ENCODE measurements at regions not wholly inside any gene's neighbourhood (a gene's known extent, or its start where the extent isn't known, plus 50 kb on each side); places are given as distances from the start of the nearest gene placed in this dataset.

DNA sequence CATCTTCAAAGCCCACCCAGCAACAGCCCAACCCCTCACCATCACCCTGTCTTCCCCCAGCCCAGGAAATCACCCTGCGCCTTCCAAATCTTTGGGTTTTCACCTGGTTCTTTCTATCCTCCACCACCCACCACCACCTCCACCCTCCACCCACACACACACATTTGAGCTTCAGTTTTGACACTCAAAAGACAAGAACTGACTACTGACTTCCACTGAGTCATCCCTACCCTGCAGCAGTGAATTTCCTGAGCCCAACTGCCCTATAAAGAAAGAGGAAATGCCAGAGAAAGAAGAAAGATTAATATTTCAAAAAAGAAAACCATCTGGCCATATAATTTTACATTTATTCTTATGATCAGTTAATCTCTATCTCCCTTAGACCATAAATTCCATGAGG, 137.5 kb downstream of the CHST1 start:
- intact Hi-C loops (cut with micrococcal nuclease) = no loop called here
- Mint-ChIP-seq H3K4me1 (ENCODE audit: low read depth) (peaks cover 19% of the 10 kb centered on the region), H3K27me3 (ENCODE audit: insufficient read depth) (no peaks in the 10 kb centered on the region), H3K27ac (peak overlapping the region; percentile 70), H3K36me3 (ENCODE audit: low read depth) (peaks cover 3% of the 10 kb centered on the region), H3K4me3 (peak overlapping the region; percentile 2), H3K9me3 (peaks cover 4% of the 10 kb centered on the region)
- DNase-seq (ENCODE audit: low spot score) = peak; percentile 1

DNA sequence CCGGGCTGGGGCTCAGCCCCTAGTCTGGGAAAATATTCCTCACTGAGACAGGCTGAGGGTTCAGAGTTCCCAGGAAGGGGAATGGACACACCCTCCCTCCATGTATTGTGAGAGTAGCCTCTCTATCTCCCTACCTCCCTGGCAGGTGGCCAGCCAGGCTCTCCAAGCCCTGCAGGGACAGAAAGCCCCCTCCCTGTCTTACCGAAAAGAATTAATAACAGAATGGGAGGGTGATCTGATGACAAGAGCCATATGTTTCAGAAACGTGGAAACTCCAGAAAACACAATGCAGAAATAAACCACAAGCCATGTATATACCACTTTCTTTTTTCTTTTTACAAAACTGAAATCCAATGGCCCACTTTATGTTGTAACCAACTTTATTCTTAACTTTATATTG, 140.0 kb downstream of the CHST1 start:
- Mint-ChIP-seq H3K4me1 (ENCODE audit: low read depth) (peaks cover 19% of the 10 kb centered on the region), H3K4me3 (no peak overlapping the region), H3K27me3 (ENCODE audit: insufficient read depth) (no peaks in the 10 kb centered on the region), H3K27ac (no peak overlapping the region), H3K9me3 (peaks cover 4% of the 10 kb centered on the region), H3K36me3 (ENCODE audit: low read depth) (peaks cover 3% of the 10 kb centered on the region)
- no peak for DNase-seq (ENCODE audit: low spot score)
- intact Hi-C loops (cut with micrococcal nuclease) = no loop called here

DNA sequence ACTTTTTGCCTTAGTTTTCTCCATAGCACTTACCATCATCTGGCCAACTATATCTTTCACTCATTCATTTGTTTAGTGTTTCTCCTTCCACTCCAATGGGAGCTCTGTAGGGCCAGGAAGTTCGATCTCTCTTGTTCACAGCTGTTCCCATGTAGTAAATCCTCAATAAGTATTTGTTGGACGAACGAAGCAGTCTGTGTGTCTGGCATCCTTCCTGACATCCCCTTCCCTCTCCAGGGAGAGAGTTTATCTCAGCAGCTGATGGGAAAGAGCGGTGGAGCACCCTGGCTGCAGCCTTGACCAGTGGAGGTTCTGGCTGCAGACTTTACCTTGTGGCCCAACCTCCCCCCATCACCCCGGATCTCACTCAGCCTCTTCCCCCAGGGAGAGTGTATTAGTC, 141.7 kb downstream of the CHST1 start:
- intact Hi-C loops (cut with micrococcal nuclease) = no loop called here
- no peak overlapping the region for H3K4me3 Mint-ChIP-seq
- H3K4me1 Mint-ChIP-seq (ENCODE audit: low read depth) = peaks cover 18% of the 10 kb centered on the region
- H3K27me3 Mint-ChIP-seq (ENCODE audit: insufficient read depth) = no peaks in the 10 kb centered on the region
- peaks cover 4% of the 10 kb centered on the region for H3K9me3 Mint-ChIP-seq
- H3K36me3 Mint-ChIP-seq (ENCODE audit: low read depth) = peaks cover 3% of the 10 kb centered on the region
- DNase-seq (ENCODE audit: low spot score) = no peak
- H3K27ac Mint-ChIP-seq = no peak overlapping the region

DNA sequence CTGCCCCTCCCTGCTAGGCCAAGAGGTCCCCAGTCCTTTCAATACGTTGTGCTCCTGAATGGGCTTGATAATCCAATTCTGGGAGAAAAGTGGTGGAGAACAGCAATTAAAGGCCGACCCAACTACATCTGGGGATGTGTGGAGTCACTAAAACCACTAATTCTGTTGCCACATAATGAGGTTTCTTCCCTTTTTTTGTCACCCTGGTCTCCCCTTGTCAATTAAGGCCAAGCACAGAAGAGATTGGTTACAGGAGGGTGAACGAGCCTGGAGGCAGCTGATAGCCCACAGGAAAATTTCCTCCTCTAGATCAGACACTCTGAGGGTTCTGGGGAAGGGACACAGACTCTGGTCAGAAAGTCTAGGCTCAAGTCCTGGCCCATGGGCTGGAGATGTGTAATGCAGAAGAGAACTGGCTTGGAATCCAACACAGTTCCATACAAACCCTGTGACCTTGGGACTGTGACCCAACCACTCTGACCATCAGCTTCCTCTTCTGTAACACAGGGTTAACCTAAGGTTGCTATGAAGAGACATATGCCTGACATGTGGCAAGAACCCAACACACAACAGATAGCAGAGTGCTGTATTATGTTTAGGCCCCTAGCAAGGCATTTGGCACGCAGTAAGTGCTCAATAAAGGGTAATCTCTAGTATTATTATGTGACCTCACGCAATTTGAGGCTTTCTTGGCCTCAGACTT, 146.4 kb downstream of the CHST1 start:
- Mint-ChIP-seq H3K4me1 (ENCODE audit: low read depth) (no peaks in the 10 kb centered on the region), H3K9me3 (no peaks in the 10 kb centered on the region), H3K4me3 (no peak overlapping the region), H3K27ac (no peak overlapping the region), H3K36me3 (ENCODE audit: low read depth) (no peaks in the 10 kb centered on the region), H3K27me3 (ENCODE audit: insufficient read depth) (no peaks in the 10 kb centered on the region)
- intact Hi-C loops (cut with micrococcal nuclease) = no loop called here
- no peak for DNase-seq (ENCODE audit: low spot score)

DNA sequence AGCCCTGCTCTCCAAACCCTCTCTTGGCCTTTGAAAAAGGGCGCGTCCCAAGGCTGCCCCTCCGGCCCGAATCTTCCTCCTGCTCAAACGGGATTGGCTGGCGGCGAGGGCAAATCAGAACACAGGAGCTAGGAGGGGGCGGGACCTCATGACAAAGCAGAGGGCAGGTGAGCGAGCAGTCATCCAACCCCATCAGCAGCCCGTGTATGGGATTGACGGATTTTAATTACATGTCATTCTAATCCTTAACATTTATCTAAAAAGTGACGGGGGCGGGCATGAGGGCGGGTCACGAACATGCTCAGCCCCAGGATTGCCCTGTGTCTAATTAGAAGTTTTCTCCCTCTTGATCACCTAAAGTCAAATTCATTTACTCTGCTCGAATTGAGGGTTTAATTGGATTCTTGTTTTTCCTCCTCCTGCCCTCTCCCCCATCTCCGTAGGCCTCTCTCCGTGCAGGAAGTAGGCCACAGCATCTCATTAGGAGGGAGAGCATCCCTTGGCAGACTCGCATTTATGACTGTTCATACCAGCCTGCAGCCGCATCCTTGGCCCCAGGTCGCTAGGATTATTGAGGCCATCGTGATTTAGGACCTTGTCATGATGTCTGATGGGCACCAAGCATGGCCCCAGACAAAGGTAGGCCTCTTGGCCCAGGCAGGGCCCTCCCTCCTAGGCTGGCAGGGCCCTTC, 147.1 kb downstream of the CHST1 start:
- Mint-ChIP-seq H3K9me3 (no peaks in the 10 kb centered on the region), H3K27me3 (ENCODE audit: insufficient read depth) (peaks cover 3% of the 10 kb centered on the region)
- intact Hi-C loops (cut with micrococcal nuclease) = no loop called here

DNA sequence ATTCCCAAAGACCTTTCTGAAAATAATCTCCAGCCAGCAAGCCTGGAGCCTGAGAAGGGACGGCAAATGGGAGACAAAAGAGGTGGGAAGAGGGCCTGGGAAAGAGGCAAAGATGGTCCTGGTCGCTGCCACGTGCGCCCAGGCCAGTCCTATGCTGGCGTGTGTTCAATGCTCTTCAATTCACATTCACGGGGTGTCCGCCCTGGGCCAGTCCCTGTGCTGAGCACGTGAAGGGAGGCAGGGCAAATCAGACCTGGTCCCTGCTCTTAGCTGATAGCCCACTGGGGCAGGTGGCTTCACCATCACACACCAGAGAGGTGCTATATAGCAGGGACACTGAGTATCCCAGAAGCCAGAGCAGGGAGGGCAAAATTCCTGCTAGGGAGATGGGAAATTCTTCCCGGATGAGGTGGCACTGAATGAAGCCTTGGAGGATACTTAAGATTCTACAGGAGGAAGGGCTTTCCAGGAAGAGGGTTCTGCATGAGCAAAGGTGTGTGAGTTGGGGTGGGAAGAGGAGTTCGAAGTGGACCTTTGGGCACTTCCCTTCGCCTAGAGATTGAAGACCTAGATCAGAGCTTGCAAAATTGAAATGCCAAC, 148.2 kb downstream of the CHST1 start:
- Mint-ChIP-seq H3K4me1 (ENCODE audit: low read depth) (no peaks in the 10 kb centered on the region), H3K27me3 (ENCODE audit: insufficient read depth) (peaks cover 3% of the 10 kb centered on the region), H3K36me3 (ENCODE audit: low read depth) (no peaks in the 10 kb centered on the region), H3K27ac (no peak overlapping the region), H3K9me3 (no peaks in the 10 kb centered on the region), H3K4me3 (no peak overlapping the region)
- intact Hi-C loops (cut with micrococcal nuclease) = no loop called here
- DNase-seq (ENCODE audit: low spot score) = no peak

More for the DNA sequence above, 147.1 kb downstream of the CHST1 start:
- DNase-seq (ENCODE audit: low spot score) = no peak
- H3K36me3 Mint-ChIP-seq (ENCODE audit: low read depth) = no peaks in the 10 kb centered on the region
- H3K27ac Mint-ChIP-seq = no peak overlapping the region
- no peaks in the 10 kb centered on the region for H3K4me1 Mint-ChIP-seq (ENCODE audit: low read depth)
- H3K4me3 Mint-ChIP-seq = no peak overlapping the region

DNA sequence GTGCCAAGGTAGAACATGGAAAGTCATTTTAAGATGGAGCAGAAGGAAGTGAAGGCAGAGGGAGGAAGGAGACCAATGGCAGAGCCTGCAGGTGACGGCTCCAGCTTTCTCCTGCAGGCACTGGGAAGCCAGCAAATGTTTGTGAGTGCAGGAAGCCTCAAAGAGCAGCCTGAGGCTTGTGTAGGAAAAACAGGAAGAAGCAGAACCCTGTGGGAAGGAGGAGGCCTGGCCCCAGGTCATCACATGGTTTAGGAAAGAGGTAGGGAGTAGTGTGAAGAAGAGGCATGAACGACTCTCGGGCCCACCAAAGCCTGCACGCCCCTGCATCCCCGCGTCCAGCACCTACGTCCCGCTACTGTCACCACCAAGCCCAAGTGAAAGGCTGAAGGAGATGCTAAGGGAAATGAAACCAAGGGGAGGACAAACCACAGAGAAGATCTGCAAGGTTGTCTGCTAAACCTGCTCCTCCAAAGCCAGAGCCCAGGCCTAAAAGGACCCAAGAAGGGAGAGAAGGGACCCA, 151.5 kb downstream of the CHST1 start:
- Mint-ChIP-seq H3K27ac (no peak overlapping the region), H3K9me3 (no peaks in the 10 kb centered on the region), H3K4me1 (ENCODE audit: low read depth) (no peaks in the 10 kb centered on the region), H3K27me3 (ENCODE audit: insufficient read depth) (peaks cover 4% of the 10 kb centered on the region), H3K36me3 (ENCODE audit: low read depth) (no peaks in the 10 kb centered on the region), H3K4me3 (no peak overlapping the region)
- no peak for DNase-seq (ENCODE audit: low spot score)
- intact Hi-C loops (cut with micrococcal nuclease) = no loop called here

DNA sequence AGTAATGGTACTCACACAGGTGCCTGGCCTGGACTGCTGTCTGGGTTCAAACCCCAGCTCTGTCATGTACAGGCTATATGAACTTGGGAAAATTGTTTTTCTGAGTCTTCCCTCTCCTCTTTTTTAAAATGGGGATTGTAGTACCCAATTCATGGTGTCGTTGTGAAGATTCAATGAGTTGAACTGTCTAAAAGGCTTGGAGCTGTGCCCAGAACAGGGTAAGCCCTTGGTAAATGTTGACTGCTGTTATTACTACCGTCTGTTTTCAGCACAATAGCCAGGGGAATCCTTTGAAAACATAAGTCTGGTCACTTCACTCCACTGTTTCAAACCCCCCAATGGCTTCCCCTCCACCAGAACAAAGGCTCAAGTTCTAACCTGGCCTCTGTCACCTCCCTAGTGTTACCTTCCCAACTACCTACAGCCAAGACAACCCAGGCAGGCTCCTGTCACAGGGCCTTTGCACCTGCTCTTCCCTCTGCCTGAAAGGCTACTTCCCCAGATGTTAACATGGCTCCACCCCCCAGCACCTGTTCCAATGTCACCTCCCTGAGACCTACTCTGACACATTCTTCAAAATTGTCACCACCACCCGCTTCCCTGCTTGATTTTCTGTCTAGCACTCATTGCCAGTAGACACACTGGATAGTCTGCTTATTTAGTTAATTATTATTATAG, 152.8 kb downstream of the CHST1 start:
- no peak for DNase-seq (ENCODE audit: low spot score)
- Mint-ChIP-seq H3K27ac (no peak overlapping the region), H3K4me3 (no peak overlapping the region), H3K27me3 (ENCODE audit: insufficient read depth) (peaks cover 4% of the 10 kb centered on the region), H3K36me3 (ENCODE audit: low read depth) (no peaks in the 10 kb centered on the region), H3K4me1 (ENCODE audit: low read depth) (no peaks in the 10 kb centered on the region), H3K9me3 (no peaks in the 10 kb centered on the region)
- intact Hi-C loops (cut with micrococcal nuclease) = no loop called here

DNA sequence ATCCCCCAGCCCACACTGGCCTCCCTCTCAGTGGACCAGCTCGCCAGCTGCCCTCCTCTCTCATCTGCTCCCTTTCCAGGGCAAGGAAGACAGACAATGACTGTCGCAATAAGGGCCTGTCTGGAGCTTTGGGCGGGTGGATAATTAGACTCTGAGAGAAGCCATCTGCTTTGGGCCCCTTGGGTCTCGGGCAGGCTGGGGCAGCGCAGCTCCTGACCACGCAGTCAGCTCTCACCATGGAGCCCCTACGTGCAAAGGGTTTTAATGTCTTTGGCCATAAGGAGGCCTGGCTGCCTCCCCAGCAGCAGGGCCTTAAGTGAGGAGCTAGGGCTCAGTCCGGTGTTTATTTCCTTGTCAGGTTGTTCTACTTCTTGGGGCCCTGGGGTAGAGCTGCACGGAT, 153.9 kb downstream of the CHST1 start:
- Mint-ChIP-seq H3K27ac (no peak overlapping the region), H3K9me3 (no peaks in the 10 kb centered on the region), H3K27me3 (ENCODE audit: insufficient read depth) (peaks cover 5% of the 10 kb centered on the region), H3K4me3 (no peak overlapping the region), H3K36me3 (ENCODE audit: low read depth) (no peaks in the 10 kb centered on the region), H3K4me1 (ENCODE audit: low read depth) (no peaks in the 10 kb centered on the region)
- no peak for DNase-seq (ENCODE audit: low spot score)
- intact Hi-C loops (cut with micrococcal nuclease) = no loop called here

DNA sequence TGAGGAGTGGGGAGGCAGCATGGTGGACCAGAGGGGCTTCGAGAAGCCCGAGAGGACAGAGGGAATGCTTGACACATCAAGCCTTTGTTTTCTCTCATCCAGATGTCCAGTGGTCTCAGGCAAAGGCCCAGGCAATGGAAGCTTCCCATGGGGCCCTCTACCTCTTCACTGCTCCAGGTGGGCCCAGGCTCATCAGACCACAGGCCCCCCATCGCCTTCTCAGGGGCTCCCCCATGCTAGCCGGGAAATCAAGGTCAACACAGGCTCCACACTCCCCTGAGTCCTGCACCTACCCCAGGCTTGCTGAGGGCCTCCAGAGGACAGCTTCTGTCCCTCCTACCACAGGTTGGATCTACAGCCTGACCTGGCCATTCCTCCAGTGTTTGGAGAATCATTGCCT, 157.5 kb downstream of the CHST1 start:
- Mint-ChIP-seq H3K27me3 (ENCODE audit: insufficient read depth) (peaks cover 4% of the 10 kb centered on the region), H3K4me1 (ENCODE audit: low read depth) (no peaks in the 10 kb centered on the region), H3K4me3 (no peak overlapping the region), H3K27ac (no peak overlapping the region), H3K36me3 (ENCODE audit: low read depth) (no peaks in the 10 kb centered on the region), H3K9me3 (no peaks in the 10 kb centered on the region)
- intact Hi-C loops (cut with micrococcal nuclease) = no loop called here
- no peak for DNase-seq (ENCODE audit: low spot score)

DNA sequence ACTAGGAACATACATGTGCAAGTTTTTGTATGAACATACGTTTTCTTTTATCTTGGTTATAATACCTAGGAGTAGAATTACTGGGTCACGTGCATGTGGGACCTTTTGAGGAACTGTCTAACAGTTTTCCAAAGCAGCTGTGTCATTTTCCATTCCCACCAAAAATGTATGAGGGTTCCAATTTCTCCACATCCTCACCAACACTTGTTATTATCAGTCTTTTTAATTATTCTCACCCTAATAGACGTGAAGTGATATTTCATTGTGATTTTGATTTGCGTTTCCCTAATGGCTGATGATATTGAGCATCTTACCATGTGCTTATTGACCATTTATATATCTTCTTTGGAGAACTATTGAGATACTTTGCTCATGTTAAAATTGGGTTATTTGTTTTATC, 162.1 kb downstream of the CHST1 start:
- H3K27me3 Mint-ChIP-seq (ENCODE audit: insufficient read depth) = peaks cover 20% of the 10 kb centered on the region
- intact Hi-C loops (cut with micrococcal nuclease) = no loop called here
- no peaks in the 10 kb centered on the region for H3K4me1 Mint-ChIP-seq (ENCODE audit: low read depth)
- H3K27ac Mint-ChIP-seq = no peak overlapping the region
- no peak for DNase-seq (ENCODE audit: low spot score)
- H3K36me3 Mint-ChIP-seq (ENCODE audit: low read depth) = no peaks in the 10 kb centered on the region
- H3K4me3 Mint-ChIP-seq = no peak overlapping the region
- no peaks in the 10 kb centered on the region for H3K9me3 Mint-ChIP-seq

DNA sequence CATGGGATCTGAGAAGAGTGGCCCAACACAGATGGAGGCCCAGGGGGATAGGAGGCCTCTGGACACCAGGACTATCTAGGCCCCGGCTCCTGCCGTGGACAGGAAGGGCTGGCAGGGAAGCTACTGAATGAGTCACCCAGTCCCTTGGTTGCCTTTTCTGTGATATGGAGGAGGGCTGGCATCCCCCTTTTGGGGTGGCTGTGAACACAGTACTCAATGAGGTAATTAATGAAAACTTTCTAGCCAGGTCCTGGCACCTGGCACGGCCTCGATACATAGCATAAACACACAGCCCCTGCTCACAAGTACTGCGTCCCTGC, 163.2 kb downstream of the CHST1 start:
- H3K9me3 Mint-ChIP-seq = no peaks in the 10 kb centered on the region
- intact Hi-C loops (cut with micrococcal nuclease) = no loop called here
- DNase-seq (ENCODE audit: low spot score) = no peak
- H3K27ac Mint-ChIP-seq = no peak overlapping the region
- H3K27me3 Mint-ChIP-seq (ENCODE audit: insufficient read depth) = peaks cover 25% of the 10 kb centered on the region
- H3K4me1 Mint-ChIP-seq (ENCODE audit: low read depth) = no peaks in the 10 kb centered on the region
- H3K4me3 Mint-ChIP-seq = no peak overlapping the region
- no peaks in the 10 kb centered on the region for H3K36me3 Mint-ChIP-seq (ENCODE audit: low read depth)

Data from activated T-helper 1 cell treated with anti-CD3 and anti-CD28 coated beads, Interleukin-12 subunit alpha, Interleukin-12 subunit beta, Interleukin-2, Interleukin-4 antibody, amounts not matched to agents 30 ng/mL and 10 ng/mL and 1 ng/mL, durations not matched to agents 14 hours and 24 hours and 36 hours (primary cell).